ELF-1 (cell line): ENCODE measurements at regions not wholly inside any gene's neighbourhood (a gene's known extent, or its start where the extent isn't known, plus 50 kb on each side); places are given as distances from the start of the nearest gene placed in this dataset.

Source experiments
- DNase-seq: peaks from one replicate; pipeline ENCODE4 v3.0.0-alpha.2; 2016; ENCODE audit warnings: low read depth, low spot score

- no peak for DNase-seq
These were observed 51.4 kb upstream of the ITM2B start for GRCh38 chr13:48181482-48182145.

DNA sequence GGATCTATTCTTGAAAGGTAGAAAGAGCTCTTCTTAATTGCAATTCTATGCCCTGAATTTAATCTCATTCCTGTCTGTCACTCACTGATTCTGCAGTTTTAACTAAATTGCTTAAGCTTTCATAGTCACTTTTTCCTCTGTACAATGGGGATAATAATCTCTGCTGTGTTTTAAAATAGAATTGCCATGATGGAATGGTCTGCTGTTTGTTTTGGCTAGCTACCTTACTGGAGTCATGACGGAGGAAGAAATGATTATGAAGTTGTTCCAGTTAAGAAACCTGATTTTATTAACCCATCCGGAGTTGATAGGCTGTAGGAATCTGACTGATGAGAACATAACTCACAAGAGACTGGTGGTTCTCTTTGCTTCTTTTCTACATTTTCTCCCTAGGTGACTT is 54.9 kb upstream of the ITM2B start:
- no peak for DNase-seq

DNA sequence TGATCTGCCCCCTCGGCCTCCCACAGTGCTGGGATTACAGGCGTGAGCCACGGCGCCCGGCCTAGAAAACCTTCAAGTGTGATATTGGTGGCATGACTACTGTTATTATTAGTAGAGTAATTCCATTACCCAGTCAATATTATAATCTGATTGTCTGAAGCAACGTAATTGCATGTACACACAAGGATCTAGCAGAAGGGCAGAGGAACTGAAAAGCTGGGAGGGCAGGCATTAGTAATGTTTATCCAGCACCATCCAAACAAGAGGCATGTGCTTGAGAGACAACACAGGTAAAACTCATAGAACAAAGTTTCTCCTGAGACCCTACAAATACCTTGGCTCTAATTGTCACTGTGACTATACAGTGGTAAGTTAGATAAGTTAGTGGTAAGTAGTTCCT is 56.2 kb upstream of the ITM2B start:
- no peak for DNase-seq

DNA sequence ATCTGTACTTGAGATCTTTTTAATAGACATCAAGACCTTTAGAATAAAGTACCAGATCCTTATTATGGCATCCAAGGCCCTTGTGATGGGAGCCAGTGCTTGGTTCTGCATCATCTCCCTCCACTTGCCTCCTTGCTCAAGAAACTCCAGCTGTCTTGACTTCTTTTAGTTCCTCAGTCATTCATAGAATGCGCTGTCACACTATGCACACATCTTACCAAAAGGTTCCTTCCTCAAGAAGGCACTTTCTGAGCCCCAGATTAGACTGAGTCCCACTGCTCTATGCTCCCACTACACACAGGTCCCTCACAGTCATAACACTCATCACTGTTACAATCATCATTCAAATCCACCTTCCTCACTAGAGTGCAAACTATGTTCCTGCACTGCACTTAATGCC is 57.8 kb upstream of the ITM2B start:
- DNase-seq = no peak

GRCh38 chr13:48167866-48168265 is 65.1 kb upstream of the ITM2B start:
- no peak for DNase-seq

DNA sequence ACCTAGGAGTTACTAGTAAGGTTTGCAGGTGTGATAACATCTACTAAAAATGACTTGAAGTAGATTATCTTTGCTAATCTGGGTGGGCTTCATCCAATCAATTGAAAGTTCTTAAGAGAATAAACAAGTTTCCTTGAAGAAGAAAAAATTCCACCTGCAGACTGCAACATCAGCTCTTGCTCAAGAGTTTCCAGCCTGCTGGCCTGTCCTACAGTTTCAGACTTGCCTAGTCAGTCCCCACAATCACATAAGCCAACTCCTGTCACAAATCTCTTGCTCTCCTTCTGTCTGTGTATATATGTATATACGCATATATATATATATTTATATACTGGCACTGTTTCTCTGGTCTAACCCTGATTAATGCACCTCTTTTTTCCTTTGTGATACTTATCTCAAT is 67.3 kb upstream of the ITM2B start:
- no peak for DNase-seq

GRCh38 chr13:48165063-48165462 is 67.9 kb upstream of the ITM2B start:
- no peak for DNase-seq

- DNase-seq = no peak
These were observed 68.2 kb upstream of the MED4 start for GRCh38 chr13:48163061-48163460.

DNA sequence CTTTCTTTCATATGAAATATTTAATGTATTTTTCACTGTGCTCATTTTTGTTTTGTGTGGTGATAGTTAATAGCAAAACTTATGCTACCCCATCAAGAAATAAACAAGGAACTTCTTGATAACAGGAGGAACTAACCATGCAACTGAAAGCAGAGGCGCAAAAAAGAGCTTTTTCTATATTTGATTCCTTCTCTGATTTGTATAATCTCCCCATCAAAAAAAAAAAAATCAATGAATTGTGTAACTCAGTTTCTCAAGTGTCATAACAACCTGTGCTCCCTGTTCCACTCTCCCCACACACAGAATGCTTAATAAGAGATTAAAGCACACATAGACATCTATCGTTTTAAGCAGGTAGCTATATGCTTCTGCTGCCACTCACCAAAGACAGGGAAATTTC is 67.3 kb upstream of the MED4 start:
- DNase-seq = no peak

- no peak for DNase-seq
These were observed 66.8 kb upstream of the MED4 start for GRCh38 chr13:48161530-48162179.

- no peak for DNase-seq
These were observed 65.8 kb upstream of the MED4 start for GRCh38 chr13:48160606-48161278.

DNA sequence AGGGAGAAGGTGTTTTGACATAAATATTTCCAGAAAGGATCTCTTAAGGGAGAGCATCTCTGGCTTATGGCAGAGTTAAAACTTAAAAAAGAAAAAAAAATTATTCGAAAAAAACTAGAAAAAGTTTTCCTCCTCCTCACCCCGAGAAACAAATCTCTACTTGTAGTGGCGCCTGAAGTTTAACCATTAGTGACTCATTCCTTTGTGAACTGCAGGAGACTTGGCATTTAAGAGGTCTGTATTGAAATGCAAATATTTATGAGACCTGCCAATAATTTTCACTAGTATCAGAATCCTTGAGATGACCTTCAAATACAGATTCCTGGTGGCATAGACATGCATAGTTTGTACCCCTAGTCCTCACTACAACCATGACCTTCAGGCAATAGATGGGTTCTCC is 64.9 kb upstream of the MED4 start:
- DNase-seq = no peak

GRCh38 chr13:48159401-48159800 is 64.5 kb upstream of the MED4 start:
- peak; percentile 13 for DNase-seq

GRCh38 chr13:48158915-48159314 is 64.0 kb upstream of the MED4 start:
- DNase-seq = no peak

DNA sequence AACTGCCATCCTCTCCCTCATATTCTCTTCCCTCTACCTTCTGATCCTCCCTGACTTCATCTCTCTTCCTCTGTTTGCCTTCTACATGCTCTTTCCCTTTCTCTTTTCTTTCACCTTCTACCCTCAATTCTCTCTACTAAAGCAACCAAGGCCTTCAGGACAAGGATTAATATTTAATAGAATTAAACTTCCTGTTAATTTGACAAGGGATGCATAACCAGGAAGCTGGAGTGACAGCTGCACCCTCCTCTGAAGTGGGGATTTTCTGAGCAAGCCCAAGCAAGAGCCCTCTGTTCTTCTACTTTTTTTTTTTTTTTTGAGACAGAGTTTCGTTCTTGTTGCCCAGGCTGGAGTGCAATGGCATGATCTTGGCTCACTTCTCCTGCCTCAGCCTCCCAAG is 63.4 kb upstream of the MED4 start:
- DNase-seq = no peak

DNA sequence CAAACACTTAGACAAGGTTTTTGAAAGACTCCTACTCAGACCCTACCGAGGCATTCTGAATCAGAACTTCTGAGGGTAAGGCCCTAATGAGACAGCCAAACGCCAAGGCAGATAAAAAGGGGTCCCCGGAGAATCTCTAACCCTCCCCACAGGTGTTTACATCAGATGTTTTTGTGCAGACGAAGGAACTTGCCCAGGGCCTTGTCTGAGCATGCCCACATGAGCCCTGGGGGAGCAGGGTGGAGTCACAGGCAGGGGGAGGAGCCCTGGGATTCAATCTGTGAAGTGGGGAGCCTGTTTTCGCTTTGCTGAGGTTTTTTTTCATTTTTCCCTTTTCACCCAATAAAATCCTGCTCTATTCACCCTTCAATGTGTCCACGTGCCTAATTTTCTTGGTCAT is 61.6 kb upstream of the MED4 start:
- peak; percentile 40 for DNase-seq

- DNase-seq = no peak
These were observed 60.9 kb upstream of the MED4 start for GRCh38 chr13:48155848-48156247.

DNA sequence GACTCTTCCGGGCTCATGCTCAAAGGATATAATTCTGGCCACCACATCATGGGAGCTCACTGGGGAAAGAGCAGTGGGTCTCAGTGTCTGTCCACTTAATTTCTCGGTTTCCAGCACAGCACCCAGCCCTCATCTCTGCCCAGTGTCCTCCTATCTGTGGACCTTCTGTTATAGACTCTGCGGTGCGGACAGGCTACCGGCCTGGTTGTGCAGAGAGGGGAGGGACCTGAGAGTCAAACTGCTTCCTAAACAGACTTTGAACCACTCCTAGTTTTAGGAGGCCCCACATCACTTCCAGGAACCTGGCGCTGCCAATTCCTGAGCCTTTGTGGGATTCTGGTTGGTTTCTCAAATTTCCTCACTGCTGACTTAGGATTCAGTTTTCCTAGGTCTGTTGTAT is 59.8 kb upstream of the MED4 start:
- peak; percentile 18 for DNase-seq

- no peak for DNase-seq
These were observed 58.3 kb upstream of the MED4 start for GRCh38 chr13:48153186-48153585.

- DNase-seq = no peak
These were observed 56.7 kb upstream of the MED4 start for GRCh38 chr13:48151363-48152161.

DNA sequence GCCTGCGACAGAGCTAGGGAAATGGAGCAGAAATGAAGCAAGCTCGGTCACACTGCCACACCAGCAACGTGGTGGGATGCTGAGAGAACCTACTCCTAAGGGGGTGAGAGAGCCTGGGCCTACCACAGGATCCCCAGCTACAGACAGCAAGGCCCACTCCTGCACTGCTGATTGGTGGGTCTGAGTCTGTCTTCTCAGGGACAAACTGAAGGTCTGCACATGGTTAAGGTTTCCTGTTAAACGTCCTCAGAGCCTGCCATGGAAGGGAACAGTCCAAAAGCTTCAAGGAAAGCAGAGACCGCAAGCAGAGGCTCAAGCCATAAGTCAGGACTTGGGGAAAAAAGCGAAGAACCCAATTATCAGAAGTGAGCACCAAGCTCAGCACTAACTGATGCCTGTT is 53.5 kb upstream of the MED4 start:
- DNase-seq = no peak

DNA sequence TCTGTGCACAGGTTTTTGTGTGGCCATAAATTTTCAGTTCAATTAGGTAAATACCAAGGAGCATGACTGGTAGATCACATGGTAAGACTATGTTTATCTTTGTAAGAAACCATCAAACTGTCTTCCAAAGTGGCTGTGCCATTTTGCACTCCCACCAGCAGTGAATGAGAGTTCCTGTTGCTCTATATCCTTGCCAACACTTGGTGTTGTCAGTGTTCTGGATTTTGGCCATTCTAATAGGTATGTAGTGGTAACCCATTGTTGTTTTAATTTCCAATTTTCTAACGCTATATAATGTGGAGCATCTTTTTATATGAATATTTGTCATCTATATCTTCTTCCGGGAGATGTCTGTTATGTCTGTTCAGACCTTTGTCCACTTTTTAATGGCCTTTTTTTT is 51.7 kb upstream of the MED4 start:
- no peak for DNase-seq
